GM20000 (cell line): ENCODE measurements at regions not wholly inside any gene's neighbourhood (a gene's known extent, or its start where the extent isn't known, plus 50 kb on each side); places are given as distances from the start of the nearest gene placed in this dataset.

Experiments
- DNase-seq: peaks from one replicate; pipeline ENCODE4 v3.0.0; 2012; ENCODE audit warnings: low spot score
- CTCF ChIP-seq: IDR thresholded peaks from 2 replicates; pipeline ENCODE4 v1.5.1; 2012; ENCODE audit warnings: mild to moderate bottlenecking, control low read depth; ENCODE audit errors: extremely low read depth, missing control alignments

DNA sequence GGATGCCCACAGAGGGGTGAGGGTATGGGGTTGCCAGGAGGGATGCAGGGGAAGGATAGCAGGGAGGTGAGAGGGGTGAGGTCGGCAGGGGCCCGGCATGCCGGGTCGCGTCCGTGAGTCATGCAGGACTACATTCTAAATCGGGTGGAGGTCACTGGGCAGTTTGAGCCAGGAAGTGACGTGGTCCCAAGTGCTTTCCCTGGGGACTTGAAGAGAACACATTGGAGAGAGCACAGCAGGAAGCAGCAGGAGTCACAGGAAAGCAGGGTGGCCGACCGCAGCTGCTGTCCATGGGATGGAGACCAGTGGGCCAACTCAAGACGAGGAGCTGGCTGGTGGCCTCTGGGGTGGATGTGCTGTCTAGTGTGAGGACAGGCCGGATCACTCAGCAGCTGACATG, 92.0 kb upstream of the WASF3 start:
- TF ChIP-seq CTCF = no peak
- no peak for DNase-seq

- no peak for DNase-seq
- no peak for TF ChIP-seq CTCF
Measured at GRCh38 chr13:26465954-26466353, 91.5 kb upstream of the WASF3 start.

- no peak for TF ChIP-seq CTCF
- DNase-seq = no peak
Measured at GRCh38 chr13:26468265-26468801, 89.2 kb upstream of the WASF3 start.

DNA sequence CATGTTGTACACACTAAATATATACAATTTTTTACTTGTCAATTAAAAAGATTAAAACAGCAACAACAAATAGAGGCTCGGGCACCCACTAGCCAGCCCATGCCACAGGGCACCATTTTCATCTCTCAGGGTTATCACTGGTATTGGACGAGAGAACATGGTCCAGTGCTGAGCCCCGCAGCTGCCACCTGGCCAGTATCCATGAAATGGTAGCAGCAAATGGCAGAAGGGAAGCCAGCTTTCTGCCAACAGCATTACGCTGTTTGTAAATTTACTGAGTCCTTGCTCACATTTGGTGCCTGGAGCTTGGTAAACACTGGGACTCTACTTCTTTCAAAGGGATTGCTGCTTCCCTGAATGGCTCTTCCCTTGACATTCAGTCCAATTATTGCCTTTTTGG, 87.9 kb upstream of the WASF3 start:
- DNase-seq = no peak
- no peak for TF ChIP-seq CTCF

DNA sequence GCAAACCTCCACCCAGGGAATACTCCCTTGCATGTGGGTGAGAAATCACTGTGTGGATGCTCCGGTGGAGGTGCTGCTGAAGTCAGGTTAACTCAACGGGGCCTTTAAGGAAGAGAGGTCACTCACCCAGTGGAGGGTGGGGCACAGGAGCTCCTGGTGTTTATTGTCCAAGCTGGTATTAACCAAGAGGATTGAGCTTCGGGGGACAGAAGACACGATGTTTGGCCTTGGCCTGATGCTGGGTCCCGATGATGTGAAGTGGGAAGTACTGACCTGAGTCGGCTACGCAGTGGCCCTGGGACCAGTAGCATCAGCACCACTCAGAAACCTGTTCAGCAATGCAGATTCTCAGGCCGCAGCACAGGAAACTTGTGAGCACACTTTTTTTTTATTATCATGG, 85.7 kb upstream of the WASF3 start:
- TF ChIP-seq CTCF = no peak
- no peak for DNase-seq

GRCh38 chr13:26473571-26474230, 83.8 kb upstream of the WASF3 start:
- no peak for DNase-seq
- no peak for TF ChIP-seq CTCF

- TF ChIP-seq CTCF = no peak
- DNase-seq = no peak
Measured at GRCh38 chr13:26474286-26474685, 83.2 kb upstream of the WASF3 start.
